ENCODE measurements at regions not wholly inside any gene's neighbourhood (a gene's known extent, or its start where the extent isn't known, plus 50 kb on each side); places are given as distances from the start of the nearest gene placed in this dataset.

DNA sequence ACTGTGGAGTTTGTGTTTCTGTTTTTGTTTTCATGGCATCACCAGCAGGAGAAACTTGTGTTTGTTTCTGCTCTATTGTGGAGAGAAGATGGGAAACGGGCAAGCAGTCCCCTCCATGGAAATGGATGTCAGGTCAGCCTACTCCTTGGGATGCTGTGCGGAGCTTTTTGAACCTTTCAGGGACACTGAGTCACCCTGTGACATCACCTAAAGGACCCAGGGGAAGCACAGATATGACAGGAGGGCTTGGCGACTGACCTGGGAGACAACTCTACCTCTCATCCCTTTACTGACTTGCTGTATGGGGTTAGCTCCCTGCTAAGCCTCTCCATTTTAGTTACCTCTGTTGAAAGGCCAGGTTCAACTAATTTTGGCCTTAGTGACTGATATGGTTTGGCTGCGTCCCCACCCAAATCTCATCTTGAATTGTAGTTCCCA, 706.9 kb upstream of the TMEM132C start:
- H3K4me2 ChIP-seq (ENCODE audit: insufficient read depth, low read length): no peak overlapping the region
- no peak for TF ChIP-seq JUN (IDR thresholded peaks at IDR 0.05; ENCODE audit: borderline replicate concordance, insufficient read depth, insufficient read length, low read depth)
- TF ChIP-seq EZH2 (IDR thresholded peaks at IDR 0.05; ENCODE audit: borderline replicate concordance, low read depth, low read length, severe bottlenecking): no peak
- TF ChIP-seq, protein P1, sequence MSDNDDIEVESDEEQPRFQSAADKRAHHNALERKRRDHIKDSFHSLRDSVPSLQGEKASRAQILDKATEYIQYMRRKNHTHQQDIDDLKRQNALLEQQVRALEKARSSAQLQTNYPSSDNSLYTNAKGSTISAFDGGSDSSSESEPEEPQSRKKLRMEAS (IDR thresholded peaks at IDR 0.05; ENCODE audit: insufficient read depth, insufficient read length): no peak
- TF ChIP-seq, protein P2, sequence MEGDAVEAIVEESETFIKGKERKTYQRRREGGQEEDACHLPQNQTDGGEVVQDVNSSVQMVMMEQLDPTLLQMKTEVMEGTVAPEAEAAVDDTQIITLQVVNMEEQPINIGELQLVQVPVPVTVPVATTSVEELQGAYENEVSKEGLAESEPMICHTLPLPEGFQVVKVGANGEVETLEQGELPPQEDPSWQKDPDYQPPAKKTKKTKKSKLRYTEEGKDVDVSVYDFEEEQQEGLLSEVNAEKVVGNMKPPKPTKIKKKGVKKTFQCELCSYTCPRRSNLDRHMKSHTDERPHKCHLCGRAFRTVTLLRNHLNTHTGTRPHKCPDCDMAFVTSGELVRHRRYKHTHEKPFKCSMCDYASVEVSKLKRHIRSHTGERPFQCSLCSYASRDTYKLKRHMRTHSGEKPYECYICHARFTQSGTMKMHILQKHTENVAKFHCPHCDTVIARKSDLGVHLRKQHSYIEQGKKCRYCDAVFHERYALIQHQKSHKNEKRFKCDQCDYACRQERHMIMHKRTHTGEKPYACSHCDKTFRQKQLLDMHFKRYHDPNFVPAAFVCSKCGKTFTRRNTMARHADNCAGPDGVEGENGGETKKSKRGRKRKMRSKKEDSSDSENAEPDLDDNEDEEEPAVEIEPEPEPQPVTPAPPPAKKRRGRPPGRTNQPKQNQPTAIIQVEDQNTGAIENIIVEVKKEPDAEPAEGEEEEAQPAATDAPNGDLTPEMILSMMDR (IDR thresholded peaks at IDR 0.05; ENCODE audit: extremely low read depth in 1 of 2, insufficient read depth in 1 of 2, low read depth in 1 of 2, low read length in 2 of 2): no peak
- TF ChIP-seq MYC (IDR thresholded peaks at IDR 0.05; ENCODE audit: low read depth, low read length): no peak
- no peak for TF ChIP-seq POLR2AphosphoS5 (IDR thresholded peaks at IDR 0.05; ENCODE audit: insufficient read depth, low read depth, low read length)
- TF ChIP-seq POLR2A (IDR thresholded peaks at IDR 0.05; ENCODE audit: low read depth, low read length): no peak
- TF ChIP-seq FOS (IDR thresholded peaks at IDR 0.05; ENCODE audit: borderline replicate concordance, insufficient read depth, low read length): no peak
- no peak for TF ChIP-seq GATA2 (IDR thresholded peaks at IDR 0.05; ENCODE audit: insufficient read depth, insufficient read length, low read depth, low read length)
- CTCF ChIA-PET: no interaction called here

More for the DNA sequence above, 706.9 kb upstream of the TMEM132C start:
- no peaks in the 10 kb centered on the region for H4K20me1 ChIP-seq (replicated peaks; ENCODE audit: control insufficient read depth, extremely low read depth, insufficient read depth, low read length)
- H3K36me3 ChIP-seq (ENCODE audit: control insufficient read depth in 2 of 2, extremely low read depth in 1 of 2, insufficient read depth in 2 of 2, low read length in 2 of 2): no peaks in the 10 kb centered on the region
- no TSS peak for BruUV-seq (replicated peaks)
- H3K4me3 ChIP-seq (replicated peaks in 1 of 3; ENCODE audit: insufficient read depth in 1 of 3, low read depth in 1 of 3, low read length in 3 of 3): no peak overlapping the region
- H3K9me1 ChIP-seq (replicated peaks; ENCODE audit: control insufficient read depth, extremely low read depth, insufficient read depth, low read length): no peaks in the 10 kb centered on the region
- FAIRE-seq: no peak
- H3K4me1 ChIP-seq (ENCODE audit: control insufficient read depth, extremely low read depth, insufficient read depth, low read length): no peaks in the 10 kb centered on the region
- no peak overlapping the region for H3K9ac ChIP-seq (replicated peaks; ENCODE audit: extremely low read depth, insufficient read depth, low read length)
- H3K27me3 ChIP-seq (ENCODE audit: control insufficient read depth in 2 of 2, insufficient read depth in 2 of 2, low read length in 2 of 2): no peaks in the 10 kb centered on the region
- H2AFZ ChIP-seq (ENCODE audit: low read depth, low read length): no peak overlapping the region
- intact Hi-C loops (cut with micrococcal nuclease): no loop called here
- DNase-seq (ENCODE audit: low read depth, low spot score): no peak
- peaks cover 2% of the 10 kb centered on the region for H3K9me3 ChIP-seq (replicated peaks; ENCODE audit: control insufficient read depth, insufficient read depth, low read length)
- POLR2A ChIA-PET: no interaction called here
- H3K27ac ChIP-seq (ENCODE audit: insufficient read depth, low read depth, low read length): no peak overlapping the region
- H3K79me2 ChIP-seq (ENCODE audit: control insufficient read depth, insufficient read depth, low read length): no peaks in the 10 kb centered on the region
- dilution Hi-C loops (cut with MboI; ENCODE audit: extremely low pct_ligation_motif_present, low sequenced_read_pairs): no loop called here

All from endothelial cell of umbilical vein (primary cell).